HG03460 (cell line): ENCODE measurements at regions not wholly inside any gene's neighbourhood (a gene's known extent, or its start where the extent isn't known, plus 50 kb on each side); places are given as distances from the start of the nearest gene placed in this dataset.
"Not testable (repeated sequence)": the region's sequence is repeated elsewhere in the genome, so short reads cannot be mapped to it uniquely, and the experiment has no call there.

Source experiments
- ATAC-seq: cut with Tn5 transposase; IDR thresholded peaks from one replicate; pipeline ENCODE4 v1.9.1; 2021; ENCODE audit not compliant: unreplicated experiment

DNA sequence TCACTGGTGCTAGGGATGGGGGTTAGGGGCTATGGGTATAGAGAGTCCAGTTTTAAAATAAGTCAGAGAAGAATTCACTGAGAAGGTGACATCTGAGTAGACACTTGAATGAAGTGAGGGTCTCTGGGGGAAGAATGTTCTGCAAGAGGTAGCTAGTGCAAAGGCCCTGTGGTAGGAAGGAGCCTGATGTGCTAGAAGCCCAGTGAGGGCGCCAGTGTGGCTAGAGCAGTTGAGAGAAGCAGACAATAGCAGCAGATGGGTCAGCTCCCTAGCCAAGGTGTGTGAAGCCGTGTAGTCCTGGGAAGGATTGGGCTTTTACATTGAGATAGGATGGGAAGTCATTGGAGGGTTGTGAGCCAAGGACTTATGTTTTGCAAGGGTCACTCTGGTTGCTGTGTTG, 105.8 kb upstream of the PELI1 start:
- no peak for ATAC-seq

DNA sequence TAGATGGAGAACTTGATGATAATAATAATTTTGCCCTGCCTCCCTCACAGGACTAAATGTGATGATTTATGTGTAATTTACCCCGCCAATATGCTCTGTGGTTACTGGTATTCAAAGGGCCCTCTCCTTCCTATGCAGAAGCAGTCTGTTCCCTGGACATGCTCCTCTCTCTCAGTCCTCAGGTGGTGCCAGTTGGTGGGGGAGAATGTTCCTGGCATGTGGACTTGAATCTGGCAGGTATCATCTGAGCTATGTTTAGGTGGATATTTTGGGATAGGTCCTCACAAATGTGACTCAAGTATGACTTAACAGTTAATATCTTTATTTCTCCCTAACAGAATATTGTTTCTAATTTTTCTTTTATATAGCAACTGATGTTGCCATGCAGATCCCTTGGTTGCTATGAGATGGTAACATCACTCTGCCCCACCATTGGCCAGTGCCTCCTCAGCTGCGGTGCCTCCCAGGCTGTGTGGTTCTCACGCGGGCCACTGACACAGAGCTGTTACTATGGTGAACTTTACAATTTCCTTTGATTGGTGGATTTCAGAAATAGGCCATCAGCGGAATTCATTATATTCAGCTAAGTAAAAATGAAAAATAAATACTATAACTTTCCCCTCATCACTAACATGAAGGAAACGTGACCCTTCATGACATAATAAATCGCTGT, 106.7 kb upstream of the PELI1 start:
- no peak for ATAC-seq

DNA sequence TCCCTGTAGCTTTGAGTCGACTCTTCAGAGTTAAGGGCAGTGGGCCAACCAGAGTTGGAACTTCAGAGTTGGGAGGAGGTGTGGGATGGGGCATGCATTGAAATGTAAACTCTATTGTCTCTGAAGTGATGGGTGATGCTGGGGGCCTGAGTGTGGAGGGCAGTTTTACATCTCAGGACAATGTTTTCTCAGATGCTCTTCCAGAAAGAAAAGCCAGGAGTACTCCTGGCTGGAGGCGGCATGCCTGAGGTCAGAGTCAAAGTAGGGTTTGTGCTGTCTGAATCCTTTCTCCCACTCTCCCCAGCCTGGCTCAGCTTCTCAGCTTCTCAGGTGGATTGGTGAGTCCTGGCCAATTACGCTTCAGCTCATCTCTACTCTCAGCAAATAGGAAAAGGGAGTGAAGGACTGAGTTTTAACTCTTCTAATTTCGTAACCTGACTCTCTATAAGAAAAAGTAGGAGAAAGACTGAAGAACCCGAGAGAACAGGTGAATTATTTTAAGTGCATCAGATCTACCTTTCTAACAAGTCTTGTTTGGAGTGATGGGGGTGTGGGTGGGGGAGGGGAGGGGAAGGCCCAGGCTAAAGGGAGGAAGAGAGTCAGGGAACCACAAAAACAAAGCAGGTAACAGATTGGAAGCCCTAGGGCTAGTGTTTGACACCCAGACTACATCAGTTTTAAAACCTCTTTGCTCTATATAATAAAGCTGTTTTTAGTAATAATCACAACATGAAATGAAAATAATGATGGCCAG, 107.5 kb upstream of the PELI1 start:
- no peak for ATAC-seq

DNA sequence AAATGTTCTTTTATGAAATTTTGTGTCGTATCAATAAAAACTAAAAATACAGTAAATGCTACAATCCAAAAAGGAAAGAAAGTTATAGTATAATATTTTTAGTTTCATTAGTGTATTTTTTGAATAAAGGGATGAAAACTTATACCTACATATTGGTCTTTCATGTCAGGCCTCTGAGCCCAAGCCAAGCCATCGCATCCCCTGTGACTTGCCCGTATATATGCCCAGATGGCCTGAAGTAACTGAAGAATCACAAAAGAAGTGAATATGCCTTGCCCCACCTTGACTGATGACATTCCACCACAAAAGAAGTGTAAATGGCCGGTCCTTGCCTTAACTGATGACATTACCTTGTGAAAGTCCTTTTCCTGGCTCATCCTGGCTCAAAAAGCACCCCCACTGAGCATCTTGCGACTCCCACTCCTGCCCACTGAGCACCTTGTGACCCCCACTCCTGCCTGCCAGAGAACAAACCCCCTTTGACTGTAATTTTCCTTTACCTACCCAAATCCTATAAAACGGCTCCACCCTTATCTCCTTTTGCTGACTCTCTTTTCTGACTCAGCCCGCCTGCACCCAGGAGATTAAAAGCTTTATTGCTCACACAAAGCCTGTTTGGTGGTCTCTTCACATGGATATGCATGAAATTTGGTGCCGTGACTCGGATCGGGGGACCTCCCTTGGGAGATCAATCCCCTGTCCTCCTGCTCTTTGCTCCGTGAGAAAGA, 108.2 kb upstream of the PELI1 start:
- not testable (repeated sequence) for ATAC-seq

DNA sequence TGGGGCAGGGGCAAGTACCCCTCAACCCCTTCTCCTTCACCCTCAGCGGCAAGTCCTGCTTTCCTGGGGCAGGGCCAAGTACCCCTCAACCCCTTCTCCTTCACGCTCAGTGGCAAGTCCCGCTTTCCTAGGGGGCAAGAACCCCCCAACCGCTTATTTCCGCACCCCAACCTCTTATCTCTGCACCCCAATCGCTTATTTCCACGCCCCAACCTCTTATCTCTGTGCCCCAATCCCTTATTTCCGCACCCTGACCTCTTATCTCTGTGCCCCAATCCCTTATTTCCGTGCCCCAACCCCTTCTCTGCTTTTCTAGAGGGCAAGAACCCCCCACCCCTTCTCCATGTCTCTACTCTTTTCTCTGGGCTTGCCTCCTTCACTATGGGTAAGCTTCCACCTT, 109.2 kb upstream of the PELI1 start:
- ATAC-seq = not testable (repeated sequence)

DNA sequence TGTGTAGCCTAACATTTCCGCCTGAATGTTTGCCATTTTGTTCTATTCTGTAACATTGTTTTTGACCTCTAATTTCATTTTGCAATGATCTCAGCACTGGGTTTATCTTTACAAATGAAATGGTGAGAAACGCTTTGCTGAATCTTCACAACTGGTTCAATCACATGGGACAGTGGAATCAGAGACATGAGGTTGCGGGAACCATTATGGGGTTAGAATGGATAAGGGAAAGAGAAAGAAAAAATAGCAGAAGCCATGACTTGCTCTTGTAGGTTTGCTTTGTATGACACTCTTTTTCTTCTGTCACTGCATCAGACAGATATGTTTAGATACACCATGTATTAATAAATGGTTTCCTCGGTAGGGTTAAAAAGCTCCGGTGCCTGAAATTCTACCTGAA, 114.3 kb upstream of the PELI1 start:
- ATAC-seq = no peak

DNA sequence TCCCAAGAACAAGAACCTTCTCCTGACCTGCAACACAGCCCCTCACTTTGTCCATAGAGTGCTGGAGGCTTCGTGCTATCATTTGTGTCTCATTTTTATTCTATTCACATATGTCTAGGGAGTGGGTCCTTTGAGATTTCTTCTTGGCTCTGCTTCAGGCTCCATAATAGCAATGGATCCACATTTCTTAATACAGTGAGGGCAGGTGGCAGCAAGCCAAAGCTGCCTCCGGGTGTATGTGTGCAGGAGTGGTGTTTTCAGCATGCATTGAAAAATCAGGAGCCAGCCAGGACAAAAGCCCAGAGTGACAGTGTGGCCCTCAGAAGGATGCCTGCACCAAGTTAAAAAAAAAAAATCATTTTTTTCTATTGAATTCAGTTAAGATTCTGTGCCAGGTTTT, 115.1 kb upstream of the PELI1 start:
- no peak for ATAC-seq

DNA sequence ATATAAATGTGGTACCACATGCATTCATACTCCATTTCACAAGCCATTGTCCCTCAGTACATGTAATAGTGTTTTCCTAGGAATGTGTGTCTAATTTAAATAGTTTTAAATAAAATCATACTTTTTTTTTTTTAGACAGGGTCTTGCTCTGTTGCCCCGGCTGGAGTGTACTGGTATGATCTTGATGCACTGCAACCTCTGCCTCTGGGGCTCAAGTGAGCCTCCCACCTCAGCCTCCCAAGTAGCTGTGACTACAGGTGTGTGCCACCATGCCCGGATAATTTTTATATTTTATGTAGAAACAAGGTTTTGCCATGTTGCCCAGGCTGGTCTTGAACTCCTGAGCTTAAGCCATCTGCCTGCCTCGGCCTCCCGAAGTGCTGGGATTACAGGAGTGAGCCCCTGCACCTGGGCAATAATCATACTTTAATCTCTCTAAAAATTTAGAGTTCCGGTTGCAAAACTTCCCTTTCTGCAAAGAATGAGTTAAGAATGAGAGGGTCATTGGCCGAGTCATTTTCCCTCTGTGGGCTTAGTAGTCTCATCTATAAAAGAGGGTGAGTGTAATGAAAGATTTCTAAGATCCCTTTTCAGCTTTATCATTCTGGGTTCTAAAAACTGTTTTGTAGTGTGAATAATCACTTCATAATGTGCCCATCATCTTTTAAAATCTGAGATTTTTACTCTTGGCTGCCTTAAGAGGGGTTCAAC, 116.0 kb upstream of the PELI1 start:
- ATAC-seq = peak; percentile 17

DNA sequence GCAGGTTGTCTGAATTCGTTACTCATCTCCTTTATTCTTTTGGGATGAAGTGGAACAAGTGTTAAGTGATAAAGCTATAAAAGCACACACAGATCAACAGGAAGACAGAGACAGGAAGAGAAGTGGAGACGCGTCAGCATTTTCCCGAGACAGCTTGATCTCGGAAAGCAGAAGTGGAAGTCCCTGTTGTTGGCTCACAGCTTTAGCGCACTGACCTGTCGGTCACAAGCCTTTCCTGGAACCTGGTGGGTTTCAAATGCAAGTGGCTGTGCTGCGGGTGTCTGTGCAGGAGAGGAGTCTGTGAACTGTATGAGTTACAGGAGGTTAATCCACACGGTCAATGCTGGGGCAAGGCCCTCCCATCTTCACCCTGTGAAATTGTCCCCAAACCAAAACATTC, 116.6 kb upstream of the PELI1 start:
- ATAC-seq = peak; percentile 96

DNA sequence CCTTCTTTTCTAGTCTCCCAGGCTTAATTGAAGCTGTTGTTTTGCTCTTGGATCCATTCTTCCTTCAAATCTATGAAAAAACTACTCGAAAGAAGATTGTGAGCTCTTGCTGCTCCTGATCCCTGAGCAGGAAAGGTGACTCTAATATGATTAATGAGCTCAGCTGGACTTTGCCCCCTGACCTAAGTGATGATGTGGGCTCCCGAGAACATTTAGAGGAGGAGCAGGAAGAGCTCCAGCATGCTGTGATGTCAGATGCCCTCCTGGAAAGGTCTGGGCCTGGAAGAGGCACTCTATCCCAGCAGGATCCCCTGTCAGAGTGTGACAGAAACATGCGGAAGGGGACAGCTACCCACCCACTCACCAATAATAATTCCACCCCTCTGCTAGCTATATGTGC, 117.9 kb upstream of the PELI1 start:
- no peak for ATAC-seq

DNA sequence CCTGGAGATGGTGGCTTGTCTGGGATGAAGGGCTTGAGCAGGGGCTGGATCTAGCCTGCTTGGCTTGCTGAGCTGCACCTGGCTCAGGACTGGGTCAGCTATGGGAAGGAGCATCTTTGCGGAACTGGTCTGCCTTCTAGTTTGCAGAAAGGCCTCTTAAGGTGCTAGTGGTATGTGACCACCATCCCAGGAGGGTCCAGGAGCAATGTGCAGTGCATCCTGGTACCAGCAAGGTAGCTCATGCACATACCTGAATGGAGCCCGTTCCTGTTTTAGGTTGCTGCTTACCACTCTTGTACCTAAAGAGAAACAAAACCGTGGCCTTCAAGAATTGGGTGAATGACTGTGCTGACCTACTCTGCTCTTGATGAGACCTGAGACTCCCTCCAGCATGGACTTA, 118.6 kb upstream of the PELI1 start:
- no peak for ATAC-seq

DNA sequence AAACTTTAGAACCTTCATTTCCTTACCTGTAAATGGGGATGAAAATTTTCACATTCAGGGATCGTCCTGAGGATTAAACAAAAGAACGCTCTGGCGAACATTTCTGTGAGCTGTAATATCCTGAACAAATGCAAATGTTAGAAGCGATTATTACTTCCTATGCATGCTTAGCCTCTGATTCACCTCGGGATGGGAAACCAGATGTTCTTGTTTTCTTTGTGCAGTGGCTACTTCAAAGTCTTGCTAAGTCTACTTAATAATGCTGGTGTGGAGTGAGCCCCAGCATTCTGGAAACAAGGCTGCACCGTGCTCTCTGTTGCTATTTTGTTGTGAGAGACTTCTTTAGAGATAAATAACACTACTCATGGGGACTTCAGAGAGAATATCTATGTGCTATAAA, 119.1 kb upstream of the PELI1 start:
- ATAC-seq = no peak

DNA sequence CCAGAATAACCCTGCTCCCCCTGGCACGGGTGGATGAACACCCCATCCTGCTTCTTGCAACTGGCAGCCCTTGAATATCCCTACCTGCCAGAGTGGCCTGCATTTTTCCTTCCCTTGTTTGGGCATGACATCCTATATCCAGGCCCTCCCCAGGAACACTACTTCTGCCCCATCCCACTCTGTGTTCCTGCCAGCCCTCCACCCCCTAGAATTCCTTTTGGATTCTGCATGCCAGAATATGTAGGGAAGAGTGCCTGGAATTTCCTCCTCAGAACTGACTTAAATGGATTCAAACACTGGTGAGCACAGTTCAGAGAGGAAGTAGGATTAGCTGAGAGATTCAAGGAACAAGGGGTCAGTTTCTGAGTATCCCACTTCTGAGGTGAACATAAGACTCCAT, 123.5 kb upstream of the PELI1 start:
- no peak for ATAC-seq

DNA sequence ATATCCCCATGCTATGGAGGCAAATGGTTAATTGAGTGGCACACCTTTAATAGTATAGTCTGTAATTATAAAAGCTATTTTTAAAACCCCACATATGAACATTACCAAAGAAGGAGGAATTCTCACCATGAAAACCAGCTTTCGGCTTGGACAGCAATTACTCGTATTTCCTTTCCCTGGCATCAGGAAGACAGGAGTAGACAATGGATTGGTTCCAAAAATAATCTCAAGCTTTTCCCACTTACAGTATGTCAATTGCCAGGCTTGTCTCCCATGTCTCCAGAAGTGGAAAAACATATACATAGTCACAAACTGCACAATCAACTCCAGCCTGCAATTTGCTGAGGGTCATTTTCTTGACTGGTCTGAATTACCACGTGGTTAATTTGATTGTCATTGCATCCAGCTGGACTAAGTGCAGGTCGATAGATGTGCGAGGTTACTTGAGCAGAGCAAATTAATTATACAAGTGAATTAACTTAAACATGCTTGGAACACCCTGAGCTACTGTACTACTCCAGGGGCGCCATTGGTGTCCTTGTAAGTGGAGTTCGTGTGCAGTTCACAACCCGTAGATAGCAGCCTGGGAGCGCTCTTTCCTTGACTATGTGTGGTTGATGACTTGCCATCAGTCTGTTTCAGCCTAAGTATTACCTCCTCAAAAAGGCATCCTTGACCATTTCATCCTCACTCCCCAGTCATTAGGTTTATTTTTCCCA, 124.3 kb upstream of the PELI1 start:
- ATAC-seq = no peak

DNA sequence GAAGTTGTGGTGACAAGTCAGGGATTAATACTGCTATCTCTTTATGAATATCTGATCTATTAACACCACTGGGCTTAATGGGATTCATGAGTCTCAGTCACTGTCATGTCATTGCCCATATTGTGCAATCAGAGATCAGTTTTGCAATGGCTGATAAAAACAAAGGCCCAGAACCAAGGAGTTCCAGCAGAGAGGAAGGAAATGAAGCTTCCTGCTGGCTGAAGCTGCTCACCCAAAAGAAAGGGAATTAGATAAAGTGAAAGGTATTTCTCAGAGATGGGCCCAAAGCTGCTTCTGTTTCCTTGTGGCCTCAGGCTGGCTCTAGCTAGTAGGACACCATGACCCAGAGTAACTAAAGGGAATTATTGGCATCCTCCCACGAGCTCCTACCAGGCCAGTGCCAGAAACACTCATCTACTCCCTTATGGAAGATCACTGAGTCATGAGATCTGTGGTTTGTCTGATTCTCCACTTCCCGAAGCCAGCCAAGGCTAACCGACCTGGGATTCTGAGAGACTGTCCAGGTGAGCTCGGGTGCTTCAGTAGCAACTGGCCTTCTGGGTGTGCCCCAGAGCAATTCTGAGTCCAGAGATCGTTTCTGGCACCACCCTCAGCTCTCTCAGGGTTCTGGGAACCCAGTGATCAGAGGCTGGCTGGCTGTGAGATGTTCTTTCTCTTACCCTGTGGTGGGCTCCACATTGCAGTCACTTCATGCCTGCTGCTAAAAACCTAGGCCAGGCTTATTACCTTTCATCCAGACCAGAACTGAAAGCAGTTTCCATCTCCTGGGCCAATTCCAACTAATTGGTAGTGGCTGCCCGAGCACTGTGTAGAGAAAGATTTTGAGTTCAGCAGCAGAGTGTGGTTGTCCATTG, 129.5 kb upstream of the PELI1 start:
- no peak for ATAC-seq

DNA sequence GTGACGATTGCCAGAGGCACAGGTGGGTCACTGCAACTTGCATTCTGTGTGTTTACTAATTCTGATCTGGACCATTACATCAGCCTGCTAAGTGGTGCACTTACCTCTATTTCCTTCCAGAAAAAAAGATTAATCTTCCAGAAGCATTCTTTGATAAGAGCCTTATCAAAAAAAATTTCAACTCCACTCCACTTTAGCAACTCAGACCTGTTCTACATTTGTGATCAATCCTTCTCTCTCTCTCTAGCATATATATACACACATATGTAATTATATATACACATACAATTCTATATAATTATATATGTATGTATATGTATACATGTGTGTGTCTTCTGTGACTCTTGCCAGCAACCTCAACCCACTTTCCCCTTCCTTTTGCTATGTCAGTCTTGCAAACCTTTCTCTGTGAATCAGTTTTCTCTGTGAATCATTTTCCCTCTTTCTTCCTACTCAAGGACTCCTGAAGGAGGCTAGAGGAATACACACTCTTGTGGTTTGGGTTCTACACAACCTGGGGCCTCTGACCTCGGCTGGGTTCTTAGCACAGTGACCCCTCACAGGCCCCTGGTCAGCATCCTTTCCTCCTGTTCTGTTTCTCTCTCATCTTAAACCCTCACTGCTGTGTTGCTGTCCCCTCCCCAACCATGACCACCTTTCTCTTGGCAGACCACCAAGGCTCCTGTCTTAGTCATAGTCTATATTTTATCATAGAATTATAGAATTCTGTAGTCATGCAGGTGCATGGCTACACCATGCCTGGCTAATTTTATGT, 130.4 kb upstream of the PELI1 start:
- ATAC-seq = no peak

DNA sequence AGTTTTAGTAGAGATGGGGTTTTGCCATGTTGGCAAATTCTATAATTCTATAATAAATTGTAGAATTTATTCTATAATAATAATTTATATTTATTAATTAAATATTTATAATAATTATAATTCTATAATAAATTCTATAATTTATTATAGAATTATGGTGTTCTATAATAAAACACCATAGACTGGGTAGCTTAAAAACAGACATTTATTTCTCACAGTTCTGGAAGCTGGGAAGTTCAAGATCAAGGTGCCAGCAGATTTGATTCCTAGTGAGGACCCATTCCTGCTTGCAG, 130.9 kb upstream of the PELI1 start:
- ATAC-seq = no peak

DNA sequence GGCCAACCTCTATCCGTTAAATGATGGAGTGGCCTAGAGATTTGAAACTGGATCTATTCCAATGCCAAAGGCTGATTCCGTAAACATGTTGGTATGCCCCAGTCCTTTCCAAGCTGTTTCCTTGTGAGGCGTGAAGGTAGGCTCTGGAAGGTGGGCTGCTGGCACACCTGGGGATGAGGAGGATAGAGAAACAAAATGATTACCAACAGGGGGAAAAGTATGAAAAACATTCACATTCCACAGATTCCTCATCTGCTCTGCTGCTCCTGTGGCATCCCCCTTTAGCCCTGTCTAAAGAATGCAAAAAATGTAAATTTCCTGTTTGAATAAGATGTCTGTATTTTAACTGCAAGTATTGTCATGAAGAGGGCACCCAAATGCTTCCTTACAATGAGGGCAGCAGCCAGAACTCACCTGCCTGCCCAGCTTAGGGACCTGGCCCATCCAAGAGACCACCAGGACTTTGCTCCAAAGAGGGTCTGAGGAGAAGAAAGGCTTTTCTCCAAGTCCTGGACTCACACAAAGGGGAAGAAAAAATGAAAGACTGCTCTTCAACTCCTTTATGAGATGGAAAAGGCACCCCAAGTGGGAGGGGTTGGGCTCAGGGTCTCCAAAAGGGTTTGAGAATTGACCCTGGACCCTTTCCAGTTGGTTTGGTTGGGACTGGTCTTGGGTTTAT, 132.3 kb upstream of the PELI1 start:
- no peak for ATAC-seq
